Endothelial cell of umbilical vein (primary cell): ENCODE measurements at regions not wholly inside any gene's neighbourhood (a gene's known extent, or its start where the extent isn't known, plus 50 kb on each side); places are given as distances from the start of the nearest gene placed in this dataset.
A peak's percentile ranks its signal among the peaks of the same experiment; 100 is the strongest.

Source experiments
- BruUV-seq: library from RNA; stranded (reverse); fragments of 400-500 nt; replicated peaks from 2 replicates; lab custom pipeline; 2021; lab: Mats Ljungman, UMichigan
- CTCF ChIA-PET: fragments of 300-600, 350-600 bp; sonication (Branson Sonifier 250); formaldehyde crosslinking; loops from one replicate; lab custom pipeline; 2021; ENCODE audit warnings: antibody characterized with exemption, inconsistent platforms; lab: Charles Lee
- POLR2A ChIA-PET: fragments of 300-600, 350-600 bp; sonication (Branson Sonifier 250); formaldehyde crosslinking; loops from one replicate; lab custom pipeline; 2021; ENCODE audit warnings: antibody characterized with exemption, inconsistent platforms; lab: Charles Lee
- DNase-seq: peaks from one replicate; pipeline ENCODE4 v3.0.0-alpha.2; 2011; ENCODE audit warnings: low read depth, low spot score
- FAIRE-seq: peaks from 2 replicates; lab custom pipeline; 2011; peaks lifted over from hg19 to GRCh38; lab: Jason Lieb, UNC
- H2AFZ ChIP-seq: 2 replicates; pipeline ENCODE4 v1.6.0; 2012; ENCODE audit warnings: low read depth, low read length, control low read depth, inconsistent platforms
- H3K27ac ChIP-seq: 2 replicates; pipeline ENCODE4 v1.5.1; 2011; ENCODE audit warnings: low read depth, mild to moderate bottlenecking, control low read depth, low read length, moderate library complexity; ENCODE audit not compliant: insufficient read depth
- H3K27me3 ChIP-seq, 2 experiments: 2 replicates each; pipeline versions ENCODE4 v1.6.0 to v1.6.1; 2011; ENCODE audit warnings: low read length in 2 of 2, mixed read lengths in 1 of 2; ENCODE audit not compliant: control insufficient read depth in 2 of 2, insufficient read depth in 2 of 2
- H3K36me3 ChIP-seq, 2 experiments: 2 replicates in 1 of 2; 3 replicates in 1 of 2; pipeline ENCODE4 v1.5.1; 2011; ENCODE audit warnings: low read length in 2 of 2, mild to moderate bottlenecking in 1 of 2, moderate library complexity in 1 of 2; ENCODE audit not compliant: control insufficient read depth in 2 of 2, insufficient read depth in 2 of 2; ENCODE audit errors: extremely low read depth in 1 of 2
- H3K4me1 ChIP-seq: 3 replicates; pipeline ENCODE4 v1.5.1; 2011; ENCODE audit warnings: mild to moderate bottlenecking, low read length; ENCODE audit not compliant: control insufficient read depth, insufficient read depth; ENCODE audit errors: extremely low read depth
- H3K4me2 ChIP-seq: 2 replicates; pipeline ENCODE4 v1.6.1; 2011; ENCODE audit warnings: low read length, control low read depth, mixed read lengths; ENCODE audit not compliant: insufficient read depth
- H3K4me3 ChIP-seq, 3 experiments: fragments of 200-600 bp in 1 of 3; sonication (generic), shearing (Covaris generic) in 1 of 3; replicated peaks in 1 of 3; 2 replicates each; pipeline ENCODE4 v1.5.1; 2011 to 2016; ENCODE audit warnings: control low read depth in 3 of 3, low read length in 3 of 3, mild to moderate bottlenecking in 2 of 3, inconsistent platforms in 1 of 3, low read depth in 1 of 3, moderate library complexity in 1 of 3; ENCODE audit not compliant: insufficient read depth in 1 of 3
- H3K79me2 ChIP-seq: 2 replicates; pipeline ENCODE4 v1.6.0; 2012; ENCODE audit warnings: low read length, inconsistent platforms; ENCODE audit not compliant: control insufficient read depth, insufficient read depth
- H3K9ac ChIP-seq: replicated peaks from 2 replicates; pipeline ENCODE3; 2011; ENCODE audit warnings: low read length, control low read depth; ENCODE audit not compliant: insufficient read depth; ENCODE audit errors: extremely low read depth
- H3K9me1 ChIP-seq: replicated peaks from 3 replicates; pipeline ENCODE4 v1.6.0; 2011; ENCODE audit warnings: mild to moderate bottlenecking, low read length; ENCODE audit not compliant: control insufficient read depth, insufficient read depth; ENCODE audit errors: extremely low read depth
- H3K9me3 ChIP-seq: replicated peaks from 2 replicates; pipeline ENCODE4 v1.5.1; 2012; ENCODE audit warnings: low read length, inconsistent platforms; ENCODE audit not compliant: control insufficient read depth, insufficient read depth
- H4K20me1 ChIP-seq: replicated peaks from 2 replicates; pipeline ENCODE3; 2011; ENCODE audit warnings: mild to moderate bottlenecking, low read length; ENCODE audit not compliant: control insufficient read depth, insufficient read depth; ENCODE audit errors: extremely low read depth
- EZH2 ChIP-seq: IDR thresholded peaks from 2 replicates; pipeline ENCODE4 v1.6.1; 2012; ENCODE audit warnings: borderline replicate concordance, low read depth, mild to moderate bottlenecking, moderate library complexity, low read length, inconsistent platforms; ENCODE audit not compliant: severe bottlenecking
- FOS ChIP-seq: IDR thresholded peaks from 2 replicates; pipeline ENCODE4 v1.6.1; 2011; ENCODE audit warnings: mild to moderate bottlenecking, low read length, moderate library complexity, borderline replicate concordance; ENCODE audit not compliant: insufficient read depth
- GATA2 ChIP-seq: IDR thresholded peaks from 2 replicates; pipeline ENCODE4 v1.7.0; 2011; ENCODE audit warnings: low read depth, mild to moderate bottlenecking, moderate library complexity, mixed read lengths, low read length; ENCODE audit not compliant: insufficient read length, insufficient read depth
- JUN ChIP-seq: IDR thresholded peaks from 2 replicates; pipeline ENCODE4 v1.6.1; 2011; ENCODE audit warnings: borderline replicate concordance, low read depth; ENCODE audit not compliant: insufficient read length, insufficient read depth
- MYC ChIP-seq: IDR thresholded peaks from one replicate; pipeline ENCODE4 v1.6.1; 2011; ENCODE audit warnings: mild to moderate bottlenecking, low read depth, low read length
- POLR2A ChIP-seq: IDR thresholded peaks from 2 replicates; pipeline ENCODE4 v1.6.1; 2012; ENCODE audit warnings: low read depth, mild to moderate bottlenecking, control low read depth, low read length
- POLR2AphosphoS5 ChIP-seq: IDR thresholded peaks from 2 replicates; pipeline ENCODE4 v1.6.1; 2012; ENCODE audit warnings: low read depth, mild to moderate bottlenecking, control low read depth, low read length, moderate library complexity; ENCODE audit not compliant: insufficient read depth
- dilution Hi-C: fragments of 300-500 bp; cut with MboI; formaldehyde crosslinking; loops from one replicate; pipeline ENCODE4 v1.15.0; 2019; ENCODE audit warnings: low sequenced_read_pairs; ENCODE audit not compliant: extremely low pct_ligation_motif_present
- intact Hi-C: fragments of 100-400 bp; cut with micrococcal nuclease; formaldehyde crosslinking; loops from one replicate; pipeline ENCODE4 v1.10.0; 2022
- TF ChIP-seq, protein P1 (sequence below), 2 donors: IDR thresholded peaks; 1 replicate in 1 of 2; 2 replicates in 1 of 2; pipeline ENCODE4 v1.5.1; 2011; ENCODE audit warnings: low read length in 2 of 2, mild to moderate bottlenecking in 2 of 2, moderate library complexity in 2 of 2, control low read depth in 1 of 2, inconsistent platforms in 1 of 2, low read depth in 1 of 2; ENCODE audit not compliant: insufficient read depth in 1 of 2; ENCODE audit errors: extremely low read depth in 1 of 2
- TF ChIP-seq, protein P2 (sequence below): IDR thresholded peaks from 2 replicates; pipeline ENCODE4 v1.6.1; 2011; ENCODE audit not compliant: insufficient read depth, insufficient read length

DNA sequence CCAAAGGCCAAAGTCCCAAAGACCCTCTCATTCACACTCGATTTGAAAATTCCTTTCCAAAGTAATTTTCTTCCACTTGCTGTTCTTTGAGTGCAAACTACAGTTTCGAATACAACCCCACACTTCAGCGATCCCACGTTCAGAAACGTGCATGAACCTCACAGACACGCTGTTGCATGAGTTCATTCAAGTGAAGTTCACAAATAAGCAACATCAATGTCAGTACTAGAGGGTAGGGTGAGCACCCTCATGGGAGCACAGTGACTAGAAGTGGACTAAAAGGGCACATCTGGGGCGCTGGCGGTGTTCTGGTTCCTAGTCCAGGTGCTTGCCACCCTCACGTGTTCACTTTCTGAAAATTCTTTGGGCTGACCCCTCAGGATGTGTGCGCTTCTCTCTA, 59.0 kb downstream of the FAM50B start:
- no peak overlapping the region for H3K4me3 ChIP-seq
- FAIRE-seq: no peak
- H3K9ac ChIP-seq: no peak overlapping the region
- H2AFZ ChIP-seq: no peak overlapping the region
- ChIA-PET POLR2A (no interaction called here), CTCF (interaction anchor here (0.7 to 7.2 kb wide), 5 partner anchors 13 to 70 kb away, joined by 3 to 81 read pairs (median 5); no protein-coding TSS in a partner anchor)
- no peak overlapping the region for H3K27ac ChIP-seq
- TF ChIP-seq EZH2: no peak
- TF ChIP-seq MYC: no peak
- TF ChIP-seq, protein P1, sequence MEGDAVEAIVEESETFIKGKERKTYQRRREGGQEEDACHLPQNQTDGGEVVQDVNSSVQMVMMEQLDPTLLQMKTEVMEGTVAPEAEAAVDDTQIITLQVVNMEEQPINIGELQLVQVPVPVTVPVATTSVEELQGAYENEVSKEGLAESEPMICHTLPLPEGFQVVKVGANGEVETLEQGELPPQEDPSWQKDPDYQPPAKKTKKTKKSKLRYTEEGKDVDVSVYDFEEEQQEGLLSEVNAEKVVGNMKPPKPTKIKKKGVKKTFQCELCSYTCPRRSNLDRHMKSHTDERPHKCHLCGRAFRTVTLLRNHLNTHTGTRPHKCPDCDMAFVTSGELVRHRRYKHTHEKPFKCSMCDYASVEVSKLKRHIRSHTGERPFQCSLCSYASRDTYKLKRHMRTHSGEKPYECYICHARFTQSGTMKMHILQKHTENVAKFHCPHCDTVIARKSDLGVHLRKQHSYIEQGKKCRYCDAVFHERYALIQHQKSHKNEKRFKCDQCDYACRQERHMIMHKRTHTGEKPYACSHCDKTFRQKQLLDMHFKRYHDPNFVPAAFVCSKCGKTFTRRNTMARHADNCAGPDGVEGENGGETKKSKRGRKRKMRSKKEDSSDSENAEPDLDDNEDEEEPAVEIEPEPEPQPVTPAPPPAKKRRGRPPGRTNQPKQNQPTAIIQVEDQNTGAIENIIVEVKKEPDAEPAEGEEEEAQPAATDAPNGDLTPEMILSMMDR (IDR thresholded peaks at IDR 0.05; ENCODE audit: extremely low read depth in 1 of 2, insufficient read depth in 1 of 2, low read depth in 1 of 2, low read length in 2 of 2): no peak
- TF ChIP-seq GATA2: no peak
- TF ChIP-seq JUN: no peak
- TF ChIP-seq POLR2A: no peak
- TF ChIP-seq, protein P2, sequence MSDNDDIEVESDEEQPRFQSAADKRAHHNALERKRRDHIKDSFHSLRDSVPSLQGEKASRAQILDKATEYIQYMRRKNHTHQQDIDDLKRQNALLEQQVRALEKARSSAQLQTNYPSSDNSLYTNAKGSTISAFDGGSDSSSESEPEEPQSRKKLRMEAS: no peak
- TF ChIP-seq FOS: no peak
- TF ChIP-seq POLR2AphosphoS5: no peak
- H3K9me1 ChIP-seq: no peaks in the 10 kb centered on the region
- H4K20me1 ChIP-seq: no peaks in the 10 kb centered on the region
- H3K36me3 ChIP-seq: no peaks in the 10 kb centered on the region
- dilution Hi-C loops: no loop called here
- DNase-seq: no peak
- no peaks in the 10 kb centered on the region for H3K27me3 ChIP-seq
- no TSS peak for BruUV-seq
- peaks cover 62% of the 10 kb centered on the region for H3K4me1 ChIP-seq
- H3K9me3 ChIP-seq: no peaks in the 10 kb centered on the region
- intact Hi-C loops: no loop called here
- peaks cover 63% of the 10 kb centered on the region for H3K79me2 ChIP-seq
- peak overlapping the region; percentile 26 for H3K4me2 ChIP-seq
